Upper lobe of left lung (tissue), 4 donors: ENCODE measurements at regions not wholly inside any gene's neighbourhood (a gene's known extent, or its start where the extent isn't known, plus 50 kb on each side); places are given as distances from the start of the nearest gene placed in this dataset.

Experiments used
- CTCF ChIP-seq, 6 experiments: fragments of 450-650 bp in 4 of 6; fragments of 200-600 bp in 2 of 6; sonication (generic) in 2 of 6; IDR thresholded peaks; one replicate each; pipeline ENCODE4 v1.5.1; 2016 to 2019; ENCODE audit warnings: antibody characterized with exemption in 6 of 6
- EP300 ChIP-seq, 4 donors: sonication (generic); formaldehyde crosslinking; IDR thresholded peaks; one replicate each; pipeline ENCODE4 v1.5.1; 2017; ENCODE audit warnings: antibody characterized with exemption in 4 of 4, control low read depth in 2 of 4

- TF ChIP-seq EP300 (IDR thresholded peaks at IDR 0.05) (no peak), CTCF (IDR thresholded peaks at IDR 0.05) (no peak)
These were observed 196.0 kb upstream of the EEA1 start for GRCh38 chr12:93125126-93125525.
